A673 (cell line): ENCODE measurements at regions not wholly inside any gene's neighbourhood (a gene's known extent, or its start where the extent isn't known, plus 50 kb on each side); places are given as distances from the start of the nearest gene placed in this dataset.

Source experiments
- CTCF ChIP-seq: fragments of 300-800, 200-600 bp; sonication (generic); conservative IDR thresholded peaks from 2 replicates; pipeline ENCODE4 v1.5.1; 2017; ENCODE audit warnings: low read depth, mild to moderate bottlenecking, antibody characterized with exemption, low read length, moderate library complexity, mixed read lengths
- EZH2 ChIP-seq: fragments of 200-600 bp; sonication (generic); IDR thresholded peaks from 2 replicates; pipeline ENCODE4 v1.6.1; 2017; ENCODE audit warnings: borderline replicate concordance, low read depth, mild to moderate bottlenecking, mixed read lengths, antibody characterized with exemption, low read length; ENCODE audit not compliant: poor library complexity, severe bottlenecking

GRCh38 chr11:127862406-127862805, 725.0 kb downstream of the ETS1 start:
- TF ChIP-seq CTCF (no peak), EZH2 (no peak)
